MM.1S (cell line): ENCODE measurements at regions not wholly inside any gene's neighbourhood (a gene's known extent, or its start where the extent isn't known, plus 50 kb on each side); places are given as distances from the start of the nearest gene placed in this dataset.

ENCODE experiments used
- DNase-seq: peaks from one replicate; pipeline ENCODE4 v3.0.0-alpha.2; 2015
- H2AFZ ChIP-seq: fragments of 300-600 bp; sonication (generic); 2 replicates; pipeline ENCODE4 v1.6.0; 2016; ENCODE audit warnings: antibody characterized with exemption, low read length
- H3F3A ChIP-seq: fragments of 300-600 bp; sonication (generic); 2 replicates; pipeline ENCODE4 v1.6.1; 2016; ENCODE audit warnings: mild to moderate bottlenecking, antibody characterized with exemption, low read length, moderate library complexity, mixed read lengths; ENCODE audit not compliant: insufficient read depth
- H3K27ac ChIP-seq: fragments of 300-600 bp; sonication (generic); 2 replicates; pipeline ENCODE4 v1.5.1; 2016; ENCODE audit warnings: mild to moderate bottlenecking, low read length
- H3K27me3 ChIP-seq: fragments of 300-600 bp; sonication (generic); replicated peaks from 2 replicates; pipeline ENCODE4 v1.6.0; 2016; ENCODE audit warnings: low read length; ENCODE audit not compliant: insufficient read depth
- H3K36me3 ChIP-seq: fragments of 300-600 bp; sonication (generic); replicated peaks from 2 replicates; pipeline ENCODE4 v1.6.1; 2016; ENCODE audit warnings: mild to moderate bottlenecking, low read length, mixed read lengths; ENCODE audit not compliant: insufficient read depth
- H3K4me1 ChIP-seq: fragments of 300-600 bp; sonication (generic); 2 replicates; pipeline ENCODE4 v1.6.1; 2016; ENCODE audit warnings: low read length, mixed read lengths
- H3K4me2 ChIP-seq: fragments of 300-600 bp; sonication (generic); 2 replicates; pipeline ENCODE4 v1.6.0; 2016; ENCODE audit warnings: low read depth, low read length
- H3K4me3 ChIP-seq: fragments of 300-600 bp; sonication (generic); 2 replicates; pipeline ENCODE4 v1.5.1; 2016; ENCODE audit warnings: low read length, mixed read lengths
- H3K79me2 ChIP-seq: fragments of 300-600 bp; sonication (generic); 2 replicates; pipeline ENCODE4 v1.6.1; 2016; ENCODE audit warnings: mixed run types, low read length, mixed read lengths
- H3K9ac ChIP-seq: fragments of 300-600 bp; sonication (generic); 2 replicates; pipeline ENCODE4 v1.6.1; 2016; ENCODE audit warnings: low read length, mixed read lengths
- H3K9me2 ChIP-seq: fragments of 300-600 bp; sonication (generic); replicated peaks from 2 replicates; pipeline ENCODE4 v1.6.1; 2016; ENCODE audit warnings: mild to moderate bottlenecking, low read length, mixed read lengths; ENCODE audit not compliant: insufficient read depth
- H3K9me3 ChIP-seq: fragments of 300-600 bp; sonication (generic); replicated peaks from 2 replicates; pipeline ENCODE4 v1.6.1; 2016; ENCODE audit warnings: mild to moderate bottlenecking, low read length, mixed read lengths; ENCODE audit not compliant: insufficient read depth
- H4K20me1 ChIP-seq: fragments of 300-600 bp; sonication (generic); 2 replicates; pipeline ENCODE4 v1.6.1; 2016; ENCODE audit warnings: mild to moderate bottlenecking, low read length, moderate library complexity, mixed read lengths; ENCODE audit not compliant: insufficient read depth
- EZH2 ChIP-seq: fragments of 300-600 bp; sonication (generic); optimal IDR thresholded peaks from 2 replicates; pipeline ENCODE3; 2017; ENCODE audit warnings: low read depth, mild to moderate bottlenecking, antibody characterized with exemption, low read length, mixed read lengths
- EZH2phosphoT487 ChIP-seq: fragments of 300-600 bp; sonication (generic); IDR thresholded peaks from 2 replicates; pipeline ENCODE4 v1.6.1; 2018; ENCODE audit warnings: antibody characterized with exemption, low read length
- TF ChIP-seq, protein P1 (sequence below): fragments of 300-600 bp; sonication (generic); IDR thresholded peaks from 2 replicates; pipeline ENCODE4 v1.5.1; 2016; ENCODE audit warnings: antibody characterized with exemption, low read length, mixed read lengths

DNA sequence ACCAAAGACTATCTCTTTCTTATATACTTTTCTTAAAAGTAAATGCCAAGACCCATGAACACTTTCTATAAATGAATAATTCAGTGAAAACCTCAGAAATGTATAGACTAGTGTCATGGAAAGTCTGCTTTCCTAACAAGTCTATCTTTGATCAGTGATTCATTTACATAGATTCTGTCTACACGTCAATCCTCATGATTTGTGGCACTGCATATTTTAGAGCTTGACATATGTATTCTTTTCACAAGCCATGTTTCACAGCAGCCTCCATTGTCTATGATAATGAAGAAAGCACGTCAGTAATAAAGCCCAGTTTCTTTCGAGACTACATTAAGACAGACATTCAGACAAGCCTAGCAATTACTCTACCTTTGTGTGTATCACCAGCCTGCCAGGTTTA is 486.6 kb downstream of the IRS1 start:
- no peak overlapping the region for H3K4me2 ChIP-seq
- TF ChIP-seq EZH2phosphoT487 (no peak), EZH2 (no peak)
- TF ChIP-seq, protein P1, sequence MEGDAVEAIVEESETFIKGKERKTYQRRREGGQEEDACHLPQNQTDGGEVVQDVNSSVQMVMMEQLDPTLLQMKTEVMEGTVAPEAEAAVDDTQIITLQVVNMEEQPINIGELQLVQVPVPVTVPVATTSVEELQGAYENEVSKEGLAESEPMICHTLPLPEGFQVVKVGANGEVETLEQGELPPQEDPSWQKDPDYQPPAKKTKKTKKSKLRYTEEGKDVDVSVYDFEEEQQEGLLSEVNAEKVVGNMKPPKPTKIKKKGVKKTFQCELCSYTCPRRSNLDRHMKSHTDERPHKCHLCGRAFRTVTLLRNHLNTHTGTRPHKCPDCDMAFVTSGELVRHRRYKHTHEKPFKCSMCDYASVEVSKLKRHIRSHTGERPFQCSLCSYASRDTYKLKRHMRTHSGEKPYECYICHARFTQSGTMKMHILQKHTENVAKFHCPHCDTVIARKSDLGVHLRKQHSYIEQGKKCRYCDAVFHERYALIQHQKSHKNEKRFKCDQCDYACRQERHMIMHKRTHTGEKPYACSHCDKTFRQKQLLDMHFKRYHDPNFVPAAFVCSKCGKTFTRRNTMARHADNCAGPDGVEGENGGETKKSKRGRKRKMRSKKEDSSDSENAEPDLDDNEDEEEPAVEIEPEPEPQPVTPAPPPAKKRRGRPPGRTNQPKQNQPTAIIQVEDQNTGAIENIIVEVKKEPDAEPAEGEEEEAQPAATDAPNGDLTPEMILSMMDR = no peak
- no peaks in the 10 kb centered on the region for H3K79me2 ChIP-seq
- no peak overlapping the region for H3K9ac ChIP-seq
- no peaks in the 10 kb centered on the region for H3K27me3 ChIP-seq
- H4K20me1 ChIP-seq = no peaks in the 10 kb centered on the region
- no peaks in the 10 kb centered on the region for H3K9me2 ChIP-seq
- no peak for DNase-seq
- H3F3A ChIP-seq = no peaks in the 10 kb centered on the region
- no peaks in the 10 kb centered on the region for H3K36me3 ChIP-seq
- no peaks in the 10 kb centered on the region for H3K9me3 ChIP-seq
- H3K4me1 ChIP-seq = no peaks in the 10 kb centered on the region
- H3K4me3 ChIP-seq = no peak overlapping the region
- H2AFZ ChIP-seq = no peak overlapping the region
- H3K27ac ChIP-seq = no peak overlapping the region

DNA sequence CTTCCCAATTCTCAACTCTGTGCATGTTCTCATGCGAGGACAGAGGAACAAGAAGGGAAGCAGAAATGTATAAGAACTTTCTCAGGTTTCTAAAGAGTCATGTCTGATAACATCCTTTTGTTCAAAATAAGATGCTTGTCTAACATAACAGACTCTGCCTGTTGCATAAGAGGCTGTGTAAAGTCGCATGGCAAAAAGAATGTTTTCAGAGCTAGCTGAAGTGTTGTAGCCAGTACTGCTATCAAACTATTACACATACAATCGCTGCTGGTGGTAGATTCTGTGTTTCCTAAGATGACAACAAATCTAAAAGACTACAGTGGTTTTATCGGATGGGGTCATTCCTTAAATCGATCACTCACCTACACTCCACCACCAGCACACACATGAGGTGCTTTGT is 487.5 kb downstream of the IRS1 start:
- H3K79me2 ChIP-seq = no peaks in the 10 kb centered on the region
- no peak overlapping the region for H3K4me3 ChIP-seq
- H3K9ac ChIP-seq = no peak overlapping the region
- H3K27me3 ChIP-seq = no peaks in the 10 kb centered on the region
- H3K4me2 ChIP-seq = no peak overlapping the region
- no peaks in the 10 kb centered on the region for H3K9me3 ChIP-seq
- no peaks in the 10 kb centered on the region for H3K9me2 ChIP-seq
- H3F3A ChIP-seq = no peaks in the 10 kb centered on the region
- no peaks in the 10 kb centered on the region for H3K4me1 ChIP-seq
- H4K20me1 ChIP-seq = no peaks in the 10 kb centered on the region
- no peaks in the 10 kb centered on the region for H3K36me3 ChIP-seq
- no peak overlapping the region for H2AFZ ChIP-seq
- no peak for DNase-seq
- no peak overlapping the region for H3K27ac ChIP-seq
- TF ChIP-seq EZH2phosphoT487 = no peak
- TF ChIP-seq, protein P1 = no peak
- TF ChIP-seq EZH2 = no peak

DNA sequence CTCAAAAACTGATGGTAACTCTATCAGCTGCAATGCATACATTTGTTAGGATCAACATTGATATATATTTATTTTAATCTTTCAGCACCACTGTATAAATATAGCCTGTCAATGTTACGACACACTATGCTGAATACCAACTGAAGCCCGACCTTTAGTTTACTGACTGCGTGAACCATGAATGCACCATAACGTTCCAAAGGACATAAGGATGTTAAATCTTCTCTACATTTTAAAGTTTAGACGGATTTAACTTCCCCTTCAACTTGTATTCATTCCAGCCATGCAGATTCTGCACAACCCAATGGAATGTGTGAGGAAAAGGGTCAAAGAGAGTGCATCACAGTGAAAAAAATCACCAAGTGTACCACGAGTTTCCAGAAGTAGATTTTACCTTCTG is 489.5 kb downstream of the IRS1 start:
- H4K20me1 ChIP-seq = no peaks in the 10 kb centered on the region
- no peak overlapping the region for H3K4me2 ChIP-seq
- TF ChIP-seq EZH2 (no peak), EZH2phosphoT487 (no peak)
- TF ChIP-seq, protein P1 = no peak
- no peaks in the 10 kb centered on the region for H3K9me3 ChIP-seq
- H3K27me3 ChIP-seq = no peaks in the 10 kb centered on the region
- no peak overlapping the region for H2AFZ ChIP-seq
- no peaks in the 10 kb centered on the region for H3K36me3 ChIP-seq
- no peak overlapping the region for H3K27ac ChIP-seq
- no peak overlapping the region for H3K4me3 ChIP-seq
- no peak for DNase-seq
- H3K79me2 ChIP-seq = no peaks in the 10 kb centered on the region
- H3K9me2 ChIP-seq = no peaks in the 10 kb centered on the region
- H3F3A ChIP-seq = no peaks in the 10 kb centered on the region
- no peak overlapping the region for H3K9ac ChIP-seq
- no peaks in the 10 kb centered on the region for H3K4me1 ChIP-seq
